HEK293T (cell line): ENCODE measurements at regions not wholly inside any gene's neighbourhood (a gene's known extent, or its start where the extent isn't known, plus 50 kb on each side); places are given as distances from the start of the nearest gene placed in this dataset.

Source experiments
- CTCF ChIA-PET: fragments of 350-600 bp; formaldehyde crosslinking; extraction: SDS; loops from one replicate; lab custom pipeline; 2021; ENCODE audit warnings: antibody characterized with exemption, inconsistent platforms; lab: Yijun Ruan, JAX
- POLR2A ChIA-PET: fragments of 350-600 bp; formaldehyde crosslinking; extraction: SDS; loops from one replicate; lab custom pipeline; 2020; ENCODE audit warnings: antibody characterized with exemption, inconsistent platforms; lab: Yijun Ruan, JAX
- DNase-seq: peaks from one replicate; pipeline ENCODE4 v3.0.0; 2012; ENCODE audit warnings: mixed read lengths; ENCODE audit errors: extremely low spot score
- ARNT ChIP-seq: fragments of 450-650 bp; IDR thresholded peaks from 2 replicates; pipeline ENCODE4 v1.6.1; 2017; ENCODE audit warnings: mild to moderate bottlenecking
- BHLHE40 ChIP-seq: fragments of 450-650 bp; IDR thresholded peaks from 2 replicates; pipeline ENCODE4 v1.6.1; 2016; ENCODE audit warnings: mild to moderate bottlenecking, moderate library complexity, borderline replicate concordance
- CTBP1 ChIP-seq: fragments of 450-650 bp; IDR thresholded peaks from 2 replicates; pipeline ENCODE4 v1.6.1; 2016; ENCODE audit warnings: borderline replicate concordance
- ELF4 ChIP-seq: fragments of 450-650 bp; IDR thresholded peaks from 2 replicates; pipeline ENCODE4 v1.6.1; 2017; ENCODE audit warnings: antibody characterized with exemption
- FOXA1 ChIP-seq: fragments of 450-650 bp; IDR thresholded peaks from 2 replicates; pipeline ENCODE4 v1.6.1; 2016; ENCODE audit warnings: mild to moderate bottlenecking
- FOXK2 ChIP-seq: fragments of 450-650 bp; IDR thresholded peaks from 2 replicates; pipeline ENCODE4 v1.6.1; 2016; ENCODE audit warnings: mild to moderate bottlenecking
- FOXM1 ChIP-seq: fragments of 450-650 bp; IDR thresholded peaks from 2 replicates; pipeline ENCODE4 v1.6.1; 2017; ENCODE audit warnings: mild to moderate bottlenecking, borderline replicate concordance
- HDGF ChIP-seq: fragments of 450-650 bp; IDR thresholded peaks from 2 replicates; pipeline ENCODE4 v1.6.1; 2017; ENCODE audit warnings: antibody characterized with exemption, borderline replicate concordance
- L3MBTL2 ChIP-seq: fragments of 450-650 bp; conservative IDR thresholded peaks from 2 replicates; pipeline ENCODE4 v1.6.1; 2016; ENCODE audit warnings: mild to moderate bottlenecking
- LEF1 ChIP-seq: fragments of 450-650 bp; IDR thresholded peaks from 2 replicates; pipeline ENCODE4 v1.6.1; 2017; ENCODE audit warnings: mild to moderate bottlenecking, borderline replicate concordance
- NFRKB ChIP-seq: fragments of 450-650 bp; IDR thresholded peaks from 2 replicates; pipeline ENCODE4 v1.6.1; 2016; ENCODE audit warnings: mild to moderate bottlenecking, moderate library complexity
- SP1 ChIP-seq: fragments of 450-650 bp; IDR thresholded peaks from 2 replicates; pipeline ENCODE4 v1.6.1; 2017
- SUZ12 ChIP-seq: fragments of 450-650 bp; IDR thresholded peaks from 2 replicates; pipeline ENCODE4 v1.6.1; 2016; ENCODE audit warnings: mild to moderate bottlenecking
- TARDBP ChIP-seq: fragments of 450-650 bp; IDR thresholded peaks from 2 replicates; pipeline ENCODE4 v1.6.1; 2016
- ZNF384 ChIP-seq: fragments of 450-650 bp; IDR thresholded peaks from 2 replicates; pipeline ENCODE4 v1.6.1; 2016
- TF ChIP-seq, protein P1 (sequence below): fragments of 450-650 bp; IDR thresholded peaks from 2 replicates; pipeline ENCODE4 v1.6.1; 2016

DNA sequence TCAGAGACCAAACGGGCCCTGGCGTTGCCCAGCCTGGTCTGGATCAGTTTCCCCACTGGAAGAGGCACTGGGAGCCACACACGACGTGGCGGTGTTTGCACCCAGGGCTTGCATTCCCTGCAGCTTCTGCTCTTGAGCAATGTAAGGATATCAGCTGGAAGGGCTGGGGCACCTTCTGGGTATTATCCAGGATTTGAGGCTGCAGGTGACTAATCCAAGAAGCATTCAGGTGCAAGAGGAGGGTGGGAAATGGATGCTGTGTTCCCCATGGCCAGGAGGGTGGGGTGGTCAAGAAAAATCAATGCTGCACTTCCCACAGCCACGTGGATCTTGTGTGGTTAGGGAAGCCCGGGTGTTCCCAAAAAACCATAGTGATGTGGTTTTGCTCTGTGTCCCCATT, 430.9 kb downstream of the IRX2 start:
- TF ChIP-seq LEF1 = no peak
- no peak for TF ChIP-seq SP1
- TF ChIP-seq FOXA1 = no peak
- TF ChIP-seq, protein P1, sequence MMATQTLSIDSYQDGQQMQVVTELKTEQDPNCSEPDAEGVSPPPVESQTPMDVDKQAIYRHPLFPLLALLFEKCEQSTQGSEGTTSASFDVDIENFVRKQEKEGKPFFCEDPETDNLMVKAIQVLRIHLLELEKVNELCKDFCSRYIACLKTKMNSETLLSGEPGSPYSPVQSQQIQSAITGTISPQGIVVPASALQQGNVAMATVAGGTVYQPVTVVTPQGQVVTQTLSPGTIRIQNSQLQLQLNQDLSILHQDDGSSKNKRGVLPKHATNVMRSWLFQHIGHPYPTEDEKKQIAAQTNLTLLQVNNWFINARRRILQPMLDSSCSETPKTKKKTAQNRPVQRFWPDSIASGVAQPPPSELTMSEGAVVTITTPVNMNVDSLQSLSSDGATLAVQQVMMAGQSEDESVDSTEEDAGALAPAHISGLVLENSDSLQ = no peak
- no peak for TF ChIP-seq FOXM1
- TF ChIP-seq ZNF384 = no peak
- no peak for TF ChIP-seq ARNT
- no peak for TF ChIP-seq BHLHE40
- TF ChIP-seq CTBP1 = no peak
- no peak for TF ChIP-seq FOXK2
- TF ChIP-seq TARDBP = no peak
- TF ChIP-seq NFRKB = no peak
- no peak for TF ChIP-seq SUZ12
- TF ChIP-seq L3MBTL2 = no peak
- TF ChIP-seq HDGF = no peak
- TF ChIP-seq ELF4 = no peak
- ChIA-PET POLR2A (no interaction called here), CTCF (no interaction called here)
- no peak for DNase-seq

DNA sequence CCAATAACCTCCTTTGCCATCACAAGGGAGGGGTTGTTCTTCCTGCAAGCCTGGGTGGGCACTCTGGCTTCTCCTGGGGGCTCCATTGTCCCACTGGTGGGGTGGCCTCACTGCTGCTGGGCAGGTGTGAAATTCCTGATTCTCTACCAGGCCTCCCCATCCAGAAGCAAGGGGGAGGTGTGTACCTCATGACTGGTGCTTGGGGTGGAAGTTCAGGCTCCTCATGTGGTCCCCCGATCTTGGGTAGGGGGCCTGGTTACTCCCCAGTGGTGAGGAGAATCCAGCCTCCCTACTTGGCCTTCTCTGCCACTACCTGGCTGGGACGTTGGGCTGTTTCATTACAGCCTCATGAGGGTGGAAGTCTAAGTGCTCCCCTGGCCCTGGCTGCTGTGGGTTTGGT, 433.9 kb downstream of the IRX2 start:
- TF ChIP-seq BHLHE40 = no peak
- no peak for TF ChIP-seq NFRKB
- TF ChIP-seq FOXK2 = no peak
- no peak for TF ChIP-seq CTBP1
- TF ChIP-seq HDGF = no peak
- no peak for TF ChIP-seq ELF4
- no peak for TF ChIP-seq SP1
- TF ChIP-seq ARNT = no peak
- no peak for TF ChIP-seq SUZ12
- no peak for TF ChIP-seq ZNF384
- no peak for TF ChIP-seq LEF1
- TF ChIP-seq, protein P1 = no peak
- TF ChIP-seq FOXM1 = no peak
- POLR2A ChIA-PET = no interaction called here
- CTCF ChIA-PET = no interaction called here
- DNase-seq = no peak

DNA sequence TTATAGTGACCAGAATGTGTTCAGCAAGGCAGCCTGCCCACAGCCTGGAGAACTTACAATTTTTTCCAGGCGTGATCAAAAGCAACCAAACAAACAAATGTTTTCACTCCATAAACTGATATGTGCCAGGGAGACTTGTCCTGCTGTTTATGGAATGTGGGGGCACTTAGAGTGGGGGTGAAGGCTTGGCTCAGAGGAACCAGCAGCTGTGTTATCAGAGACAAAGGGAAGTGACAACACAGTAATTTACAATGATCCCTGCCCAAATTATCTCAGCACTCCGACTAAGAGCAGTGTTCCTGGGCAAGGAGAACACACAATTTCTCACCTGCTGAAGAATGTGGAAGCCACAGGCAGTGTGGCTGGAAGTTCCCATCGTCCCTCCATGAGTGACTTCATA, 429.1 kb upstream of the IRX4 start:
- ChIA-PET CTCF (no interaction called here), POLR2A (no interaction called here)
- no peak for TF ChIP-seq CTBP1
- no peak for DNase-seq

DNA sequence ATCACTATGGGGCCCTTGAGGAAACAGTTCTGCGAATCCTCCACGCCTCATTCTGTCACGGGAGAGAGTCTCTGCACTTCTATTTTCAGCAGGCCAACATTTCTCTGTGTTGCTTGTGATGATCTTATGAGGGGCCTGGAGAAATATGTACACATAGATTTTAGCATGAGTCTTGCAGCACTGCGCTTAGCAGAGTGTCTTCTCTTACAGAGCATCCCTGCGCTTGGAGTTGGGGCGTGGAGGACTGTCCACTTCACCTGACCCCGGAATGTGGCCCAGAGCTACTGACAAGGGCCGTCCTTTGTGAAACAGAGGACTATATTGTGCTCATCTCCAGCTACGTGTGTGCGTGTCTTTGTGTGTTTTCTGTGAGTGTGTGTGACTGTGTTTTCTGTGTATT, 428.2 kb upstream of the IRX4 start:
- CTCF ChIA-PET = no interaction called here
- DNase-seq = no peak
- POLR2A ChIA-PET = no interaction called here
- TF ChIP-seq ELF4 = no peak
- TF ChIP-seq FOXK2 = no peak
- no peak for TF ChIP-seq NFRKB
- no peak for TF ChIP-seq BHLHE40
- TF ChIP-seq ZNF384 = no peak
- TF ChIP-seq LEF1 = no peak
- no peak for TF ChIP-seq SP1
- no peak for TF ChIP-seq CTBP1
- no peak for TF ChIP-seq ARNT
- TF ChIP-seq TARDBP = no peak
- TF ChIP-seq FOXA1 = no peak
- no peak for TF ChIP-seq HDGF
- TF ChIP-seq, protein P1 = no peak

DNA sequence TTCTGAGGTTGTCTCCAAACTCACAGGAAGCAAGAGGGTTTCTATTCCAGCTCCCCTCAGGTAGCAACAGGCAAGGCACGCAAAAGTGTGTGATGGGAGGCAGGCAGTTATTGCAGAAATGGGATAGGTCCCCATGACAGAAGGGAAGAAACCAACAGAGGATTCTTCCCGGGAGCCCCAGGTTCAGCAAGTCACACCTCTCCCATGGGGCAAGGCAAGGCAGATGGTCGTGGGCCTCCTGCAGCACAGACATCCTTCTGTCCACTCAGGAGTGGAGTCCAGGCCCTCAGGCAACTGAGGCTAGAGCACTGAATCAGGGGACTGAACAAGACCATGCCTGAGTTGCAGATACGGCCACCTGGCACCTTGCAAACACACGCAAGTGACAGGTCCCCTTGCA, 424.9 kb upstream of the IRX4 start:
- DNase-seq = no peak
- POLR2A ChIA-PET = no interaction called here
- no peak for TF ChIP-seq TARDBP
- no peak for TF ChIP-seq SP1
- TF ChIP-seq HDGF = no peak
- no peak for TF ChIP-seq FOXM1
- TF ChIP-seq ELF4 = no peak
- no peak for TF ChIP-seq ARNT
- no peak for TF ChIP-seq L3MBTL2
- no peak for TF ChIP-seq NFRKB
- TF ChIP-seq, protein P1 = no peak
- TF ChIP-seq ZNF384 = no peak
- no peak for TF ChIP-seq BHLHE40
- TF ChIP-seq FOXK2 = no peak
- CTCF ChIA-PET = no interaction called here

DNA sequence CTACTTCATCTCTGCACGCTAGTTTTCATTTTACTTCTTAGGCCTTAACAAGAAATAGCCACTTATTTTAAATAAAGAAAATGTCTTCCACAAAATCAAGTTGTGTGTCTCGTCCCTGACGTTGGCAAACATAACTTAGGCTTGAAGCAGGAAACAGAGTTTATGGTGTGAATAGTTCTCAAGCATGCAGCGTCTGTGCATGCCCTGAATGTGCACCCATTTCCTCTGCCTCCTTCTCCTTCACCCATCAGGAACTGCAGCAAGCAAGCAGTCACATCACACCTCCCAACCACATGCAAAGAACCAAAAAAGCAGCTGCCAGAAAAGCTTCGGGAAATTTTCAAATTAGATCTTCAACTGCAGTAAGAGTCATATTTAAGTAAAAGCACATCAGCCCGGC, 424.0 kb upstream of the IRX4 start:
- DNase-seq = no peak

More for the DNA sequence above, 424.0 kb upstream of the IRX4 start:
- ChIA-PET POLR2A (no interaction called here), CTCF (interaction anchor here (0.6 kb wide), 1 partner anchor 1118 kb away, joined by 4 read pairs; no protein-coding TSS in a partner anchor)
- TF ChIP-seq SUZ12 (no peak), TARDBP (no peak), LEF1 (no peak), ARNT (no peak), NFRKB (no peak), CTBP1 (no peak), FOXK2 (no peak), L3MBTL2 (no peak), FOXA1 (no peak), SP1 (no peak), BHLHE40 (no peak), HDGF (no peak), FOXM1 (no peak), ZNF384 (no peak), ELF4 (no peak)
- TF ChIP-seq, protein P1 = no peak
